ENCODE measurements at regions not wholly inside any gene's neighbourhood (a gene's known extent, or its start where the extent isn't known, plus 50 kb on each side); places are given as distances from the start of the nearest gene placed in this dataset.

DNA sequence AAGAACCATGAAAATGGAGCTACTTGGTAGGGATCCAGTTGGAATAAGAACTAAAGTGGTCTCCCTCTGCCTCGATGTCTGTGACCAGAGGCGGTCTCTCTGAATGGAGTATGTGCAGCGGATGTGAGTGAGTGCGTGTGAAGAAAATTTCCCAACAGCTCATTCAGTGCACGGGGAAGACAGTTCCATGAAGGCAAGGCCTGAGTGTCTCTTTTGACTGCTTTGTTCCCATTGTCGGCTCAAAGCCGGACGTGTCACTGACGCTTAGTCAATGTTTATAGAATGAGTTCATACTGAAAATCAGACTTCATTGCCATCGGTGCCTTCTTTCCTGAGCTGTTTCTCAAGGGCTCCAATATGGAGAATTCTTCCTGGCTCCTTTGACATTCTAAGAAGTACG lies 55.3 kb upstream of the GRB10 start:
- Mint-ChIP-seq H3K4me1 (ENCODE audit: unreplicated experiment) (peaks cover 22% of the 10 kb centered on the region), H3K9me3 (ENCODE audit: unreplicated experiment) (no peaks in the 10 kb centered on the region), H3K4me3 (ENCODE audit: unreplicated experiment) (no peak overlapping the region), H3K27me3 (ENCODE audit: unreplicated experiment) (no peaks in the 10 kb centered on the region), H3K36me3 (ENCODE audit: unreplicated experiment) (no peaks in the 10 kb centered on the region), H3K27ac (ENCODE audit: unreplicated experiment) (peak overlapping the region; percentile 45)
- DNase-seq (ENCODE audit: extremely low spot score, unreplicated experiment): no peak
- TF ChIP-seq, protein P1, sequence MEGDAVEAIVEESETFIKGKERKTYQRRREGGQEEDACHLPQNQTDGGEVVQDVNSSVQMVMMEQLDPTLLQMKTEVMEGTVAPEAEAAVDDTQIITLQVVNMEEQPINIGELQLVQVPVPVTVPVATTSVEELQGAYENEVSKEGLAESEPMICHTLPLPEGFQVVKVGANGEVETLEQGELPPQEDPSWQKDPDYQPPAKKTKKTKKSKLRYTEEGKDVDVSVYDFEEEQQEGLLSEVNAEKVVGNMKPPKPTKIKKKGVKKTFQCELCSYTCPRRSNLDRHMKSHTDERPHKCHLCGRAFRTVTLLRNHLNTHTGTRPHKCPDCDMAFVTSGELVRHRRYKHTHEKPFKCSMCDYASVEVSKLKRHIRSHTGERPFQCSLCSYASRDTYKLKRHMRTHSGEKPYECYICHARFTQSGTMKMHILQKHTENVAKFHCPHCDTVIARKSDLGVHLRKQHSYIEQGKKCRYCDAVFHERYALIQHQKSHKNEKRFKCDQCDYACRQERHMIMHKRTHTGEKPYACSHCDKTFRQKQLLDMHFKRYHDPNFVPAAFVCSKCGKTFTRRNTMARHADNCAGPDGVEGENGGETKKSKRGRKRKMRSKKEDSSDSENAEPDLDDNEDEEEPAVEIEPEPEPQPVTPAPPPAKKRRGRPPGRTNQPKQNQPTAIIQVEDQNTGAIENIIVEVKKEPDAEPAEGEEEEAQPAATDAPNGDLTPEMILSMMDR (IDR thresholded peaks at IDR 0.05): no peak

DNA sequence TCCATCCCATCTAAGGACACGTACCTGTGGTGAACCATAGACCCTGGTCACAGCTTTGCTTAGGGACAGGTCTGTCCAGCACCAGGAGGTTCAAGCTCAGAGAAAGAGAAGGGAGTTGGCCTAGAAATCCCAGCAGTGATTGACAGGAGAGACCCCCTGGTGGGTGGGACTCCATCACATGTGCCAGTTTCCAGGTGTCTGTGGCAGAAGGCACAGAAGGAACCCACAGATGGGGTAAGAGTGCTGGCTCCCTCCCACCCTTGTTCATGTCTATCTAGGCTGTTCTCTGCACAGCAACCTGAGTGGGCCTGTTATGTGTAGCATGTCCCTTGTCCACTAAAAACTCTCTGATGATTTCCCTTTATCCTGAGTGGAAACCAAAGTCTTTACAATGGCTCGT lies 54.0 kb upstream of the GRB10 start:
- TF ChIP-seq, protein P1 (IDR thresholded peaks at IDR 0.05): no peak
- H3K4me1 Mint-ChIP-seq (ENCODE audit: unreplicated experiment): peaks cover 22% of the 10 kb centered on the region
- no peak overlapping the region for H3K4me3 Mint-ChIP-seq (ENCODE audit: unreplicated experiment)
- DNase-seq (ENCODE audit: extremely low spot score, unreplicated experiment): no peak
- H3K27ac Mint-ChIP-seq (ENCODE audit: unreplicated experiment): no peak overlapping the region
- H3K27me3 Mint-ChIP-seq (ENCODE audit: unreplicated experiment): no peaks in the 10 kb centered on the region
- no peaks in the 10 kb centered on the region for H3K36me3 Mint-ChIP-seq (ENCODE audit: unreplicated experiment)
- H3K9me3 Mint-ChIP-seq (ENCODE audit: unreplicated experiment): no peaks in the 10 kb centered on the region

DNA sequence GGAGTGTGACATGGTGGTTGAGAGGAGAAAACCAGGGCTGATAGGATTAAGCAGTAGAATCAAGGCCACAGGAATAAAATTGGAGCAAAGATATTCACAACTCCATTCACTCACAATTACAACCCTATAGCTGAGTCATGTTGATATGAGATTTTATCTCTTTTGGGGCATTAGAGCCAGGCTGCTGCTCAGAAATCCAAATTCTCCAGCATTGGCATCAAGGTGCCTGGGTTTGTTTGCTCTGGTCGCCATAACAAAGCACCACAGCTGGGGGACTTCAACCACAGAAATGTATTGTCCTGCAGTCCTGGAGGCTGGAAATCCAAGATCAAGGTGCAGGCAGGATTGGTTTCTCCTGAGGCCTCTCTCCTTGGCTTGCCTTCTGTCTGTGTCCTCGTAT lies 52.5 kb upstream of the GRB10 start:
- H3K9me3 Mint-ChIP-seq (ENCODE audit: unreplicated experiment): no peaks in the 10 kb centered on the region

DNA sequence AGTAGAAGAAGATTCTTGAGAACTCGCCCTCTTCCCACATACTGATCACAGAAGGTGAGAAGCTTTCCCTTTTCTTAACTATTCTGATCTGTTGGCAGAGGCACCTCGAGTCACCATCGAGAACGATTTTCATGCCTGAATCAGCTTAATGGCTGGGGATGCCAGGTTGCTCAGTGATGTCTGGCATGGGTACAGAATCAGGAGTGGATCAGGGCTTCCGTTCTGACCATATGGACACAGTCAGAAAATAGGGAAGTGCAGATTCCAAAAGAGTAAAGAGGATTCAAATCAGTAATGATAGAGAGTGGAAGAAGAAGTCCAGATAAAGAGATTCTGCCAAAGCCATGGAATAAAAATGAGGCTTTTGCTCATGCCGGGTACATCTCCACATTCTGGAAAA lies 52.0 kb upstream of the GRB10 start:
- no peak overlapping the region for H3K27ac Mint-ChIP-seq (ENCODE audit: unreplicated experiment)
- H3K9me3 Mint-ChIP-seq (ENCODE audit: unreplicated experiment): no peaks in the 10 kb centered on the region
- TF ChIP-seq, protein P1 (IDR thresholded peaks at IDR 0.05): no peak
- DNase-seq (ENCODE audit: extremely low spot score, unreplicated experiment): no peak
- no peaks in the 10 kb centered on the region for H3K27me3 Mint-ChIP-seq (ENCODE audit: unreplicated experiment)
- peaks cover 22% of the 10 kb centered on the region for H3K4me1 Mint-ChIP-seq (ENCODE audit: unreplicated experiment)
- no peak overlapping the region for H3K4me3 Mint-ChIP-seq (ENCODE audit: unreplicated experiment)
- no peaks in the 10 kb centered on the region for H3K36me3 Mint-ChIP-seq (ENCODE audit: unreplicated experiment)

More for the DNA sequence above, 52.5 kb upstream of the GRB10 start:
- H3K27ac Mint-ChIP-seq (ENCODE audit: unreplicated experiment): no peak overlapping the region
- H3K36me3 Mint-ChIP-seq (ENCODE audit: unreplicated experiment): no peaks in the 10 kb centered on the region
- H3K27me3 Mint-ChIP-seq (ENCODE audit: unreplicated experiment): no peaks in the 10 kb centered on the region
- no peak for DNase-seq (ENCODE audit: extremely low spot score, unreplicated experiment)
- peaks cover 22% of the 10 kb centered on the region for H3K4me1 Mint-ChIP-seq (ENCODE audit: unreplicated experiment)
- TF ChIP-seq, protein P1 (IDR thresholded peaks at IDR 0.05): no peak
- no peak overlapping the region for H3K4me3 Mint-ChIP-seq (ENCODE audit: unreplicated experiment)

DNA sequence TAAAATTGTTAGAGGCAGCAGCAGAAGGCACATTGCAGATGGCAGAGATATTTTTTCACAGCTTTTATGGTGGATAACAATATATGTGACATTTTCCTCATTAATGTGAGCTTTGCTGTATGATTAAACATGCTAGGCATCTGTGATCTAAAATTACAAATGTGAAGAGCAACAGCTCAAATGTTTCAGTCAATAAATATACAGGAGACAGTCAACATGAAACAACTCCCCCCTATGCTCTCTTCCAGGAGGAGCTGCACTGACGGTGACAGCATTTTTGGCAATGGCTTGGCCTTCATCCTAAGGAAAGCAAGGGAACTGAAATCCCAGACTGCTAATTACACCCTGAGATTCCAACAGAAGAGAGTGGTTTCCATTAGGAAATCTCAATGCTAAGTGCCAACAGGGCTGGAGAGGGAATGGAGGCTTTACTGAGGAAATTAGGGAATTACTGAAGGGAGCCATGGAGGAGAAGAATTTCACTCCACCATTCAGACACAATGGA lies 51.4 kb upstream of the GRB10 start:
- DNase-seq (ENCODE audit: extremely low spot score, unreplicated experiment): no peak
- TF ChIP-seq, protein P1 (IDR thresholded peaks at IDR 0.05): no peak
- Mint-ChIP-seq H3K9me3 (ENCODE audit: unreplicated experiment) (no peaks in the 10 kb centered on the region), H3K27ac (ENCODE audit: unreplicated experiment) (no peak overlapping the region), H3K4me3 (ENCODE audit: unreplicated experiment) (no peak overlapping the region), H3K27me3 (ENCODE audit: unreplicated experiment) (no peaks in the 10 kb centered on the region), H3K4me1 (ENCODE audit: unreplicated experiment) (peaks cover 19% of the 10 kb centered on the region), H3K36me3 (ENCODE audit: unreplicated experiment) (no peaks in the 10 kb centered on the region)
